ENCODE measurements at regions not wholly inside any gene's neighbourhood (a gene's known extent, or its start where the extent isn't known, plus 50 kb on each side); places are given as distances from the start of the nearest gene placed in this dataset.
"Not testable (repeated sequence)": the region's sequence is repeated elsewhere in the genome, so short reads cannot be mapped to it uniquely, and the experiment has no call there.

DNA sequence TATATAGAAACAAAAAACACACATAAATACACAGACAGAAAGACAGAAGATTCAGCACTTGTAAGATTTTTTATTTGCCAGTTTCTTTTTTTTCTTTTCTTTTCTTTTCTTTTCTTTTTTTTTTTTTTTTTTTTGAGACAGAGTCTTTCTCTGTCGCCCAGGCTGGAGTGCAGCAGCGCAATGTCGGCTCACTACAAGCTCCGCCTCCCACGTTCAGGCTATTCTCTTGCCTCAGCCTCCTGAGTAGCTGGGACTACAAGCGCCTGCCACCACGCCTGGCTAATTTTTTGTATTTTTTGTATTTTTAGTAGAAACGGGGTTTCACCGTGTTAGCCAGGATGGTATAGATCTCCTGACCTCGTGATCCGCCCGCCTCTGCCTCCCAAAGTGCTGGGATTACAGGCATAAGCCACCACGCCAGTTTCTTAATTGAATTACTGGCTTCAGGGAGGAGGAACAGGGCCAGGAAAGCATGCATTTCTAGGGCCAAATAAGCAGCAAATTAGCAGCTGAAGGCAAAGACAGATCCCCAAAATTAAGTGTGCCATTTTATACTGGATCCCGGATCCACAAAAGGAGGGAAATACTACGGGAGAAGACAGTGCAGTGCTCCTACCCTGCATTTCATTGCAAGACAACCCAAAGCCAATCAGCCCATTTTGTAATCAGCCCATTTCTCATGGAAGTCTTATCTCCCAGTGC is 305.6 kb upstream of the CCNH start:
- H3K27me3 ChIP-seq (ENCODE audit: insufficient read depth); POLR2A ChIA-PET; DNase-seq; H3K36me3 ChIP-seq (replicated peaks in 1 of 2; ENCODE audit: control insufficient read depth in 1 of 2, insufficient read depth in 2 of 2, low read length in 1 of 2); H3K79me2 ChIP-seq (ENCODE audit: insufficient read depth); H3K4me3 ChIP-seq (ENCODE audit: low read depth in 2 of 2, low read length in 1 of 2); H3K4me2 ChIP-seq; H3K9me2 ChIP-seq; H2AFZ ChIP-seq (ENCODE audit: low read depth); H3K9ac ChIP-seq; H4K20me1 ChIP-seq (ENCODE audit: insufficient read depth); H3K9me3 ChIP-seq; H3K4me1 ChIP-seq (ENCODE audit: control insufficient read depth in 1 of 2, insufficient read depth in 2 of 2, low read depth in 1 of 2, low read length in 1 of 2); H3F3A ChIP-seq (replicated peaks; ENCODE audit: insufficient read depth): not testable (repeated sequence)
- CTCF ChIA-PET = interaction anchor here (2.5 kb wide), 1 partner anchor 11 kb away, joined by 6 read pairs; no protein-coding TSS in a partner anchor
- 16% methylated on average over 15 of the region's 15 CpGs for WGBS (ENCODE audit: low lambda C conversion rate)
- 0 out of 2 replicates have a peak, but pooled peaks have one; percentile 14 for TF ChIP-seq GATA2 (CRISPR knock-in tag; IDR thresholded peaks at IDR 0.05)
- peak overlapping the region in 1 of 2 experiments; percentile 69; a peak in 1 of 4 replicates for H3K27ac ChIP-seq (ENCODE audit: low read depth in 2 of 2, low read length in 1 of 2)

GRCh38 chr5:87717761-87718160 is 305.0 kb upstream of the CCNH start:
- Histone ChIP-seq H3K36me3 (replicated peaks in 1 of 2; ENCODE audit: control insufficient read depth in 1 of 2, insufficient read depth in 2 of 2, low read length in 1 of 2) (no peaks in the 10 kb centered on the region), H3K27ac (ENCODE audit: low read depth in 2 of 2, low read length in 1 of 2) (peak overlapping the region in 1 of 2 experiments; percentile 69; a peak in 1 of 4 replicates), H3K4me3 (ENCODE audit: low read depth in 2 of 2, low read length in 1 of 2) (no peak overlapping the region), H2AFZ (ENCODE audit: low read depth) (no peak overlapping the region), H3K4me2 (no peak overlapping the region), H3K9me3 (no peaks in the 10 kb centered on the region), H3K27me3 (ENCODE audit: insufficient read depth) (0 out of 2 replicates have a peak, but pooled peaks cover 4% of the 10 kb centered on the region), H3K9ac (no peak overlapping the region), H3F3A (replicated peaks; ENCODE audit: insufficient read depth) (no peaks in the 10 kb centered on the region), H3K9me2 (no peaks in the 10 kb centered on the region), H3K4me1 (ENCODE audit: control insufficient read depth in 1 of 2, insufficient read depth in 2 of 2, low read depth in 1 of 2, low read length in 1 of 2) (no peaks in the 10 kb centered on the region), H4K20me1 (ENCODE audit: insufficient read depth) (no peaks in the 10 kb centered on the region), H3K79me2 (ENCODE audit: insufficient read depth) (no peaks in the 10 kb centered on the region)
- 3% methylated on average over 2 of the region's 2 CpGs for WGBS (ENCODE audit: low lambda C conversion rate)
- CTCF ChIA-PET = no interaction called here
- POLR2A ChIA-PET = no interaction called here
- peak; percentile 16 for DNase-seq
- TF ChIP-seq FOXM1 (IDR thresholded peaks at IDR 0.05; ENCODE audit: low read depth) (no peak), TCF12 (IDR thresholded peaks at IDR 0.05) (0 out of 2 replicates have a peak, but pooled peaks have one; percentile 42), SMC3 (IDR thresholded peaks at IDR 0.05; ENCODE audit: low read depth, low read length) (no peak), GABPA (IDR thresholded peaks at IDR 0.05; ENCODE audit: low read depth) (no peak), POLR2AphosphoS5 (IDR thresholded peaks at IDR 0.05; ENCODE audit: low read depth, low read length) (no peak), NRF1 (IDR thresholded peaks at IDR 0.05; ENCODE audit: low read depth, low read length) (no peak), GATA2 (CRISPR knock-in tag; IDR thresholded peaks at IDR 0.05) (peak; percentile 93), TEAD4 (IDR thresholded peaks at IDR 0.05; ENCODE audit: borderline replicate concordance, insufficient read depth) (peak; percentile 47; the same call in 1 of the 2 replicates), YY1 (IDR thresholded peaks at IDR 0.05; ENCODE audit: low read depth) (no peak), EZH2phosphoT487 (IDR thresholded peaks at IDR 0.05; ENCODE audit: borderline replicate concordance, low read depth) (no peak), RAD21 (IDR thresholded peaks at IDR 0.05; ENCODE audit: low read length) (no peak), FOSL2 (IDR thresholded peaks at IDR 0.05; ENCODE audit: borderline replicate concordance, low read depth) (no peak), RXRA (IDR thresholded peaks at IDR 0.05; ENCODE audit: borderline replicate concordance, low read depth) (no peak), RFX5 (IDR thresholded peaks at IDR 0.05; ENCODE audit: low read length) (no peak), ELF1 (IDR thresholded peaks at IDR 0.05) (no peak), MAX (IDR thresholded peaks at IDR 0.05; ENCODE audit: low read depth) (no peak), FOXJ3 (CRISPR knock-in tag; IDR thresholded peaks at IDR 0.05) (no peak), CTCF (IDR thresholded peaks at IDR 0.05) (no peak), USF1 (IDR thresholded peaks at IDR 0.05; ENCODE audit: borderline replicate concordance, low read depth) (no peak), CHD2 (IDR thresholded peaks at IDR 0.05; ENCODE audit: low read length, partially characterized antibody) (peak; percentile 71)
- TF ChIP-seq, protein P1, sequence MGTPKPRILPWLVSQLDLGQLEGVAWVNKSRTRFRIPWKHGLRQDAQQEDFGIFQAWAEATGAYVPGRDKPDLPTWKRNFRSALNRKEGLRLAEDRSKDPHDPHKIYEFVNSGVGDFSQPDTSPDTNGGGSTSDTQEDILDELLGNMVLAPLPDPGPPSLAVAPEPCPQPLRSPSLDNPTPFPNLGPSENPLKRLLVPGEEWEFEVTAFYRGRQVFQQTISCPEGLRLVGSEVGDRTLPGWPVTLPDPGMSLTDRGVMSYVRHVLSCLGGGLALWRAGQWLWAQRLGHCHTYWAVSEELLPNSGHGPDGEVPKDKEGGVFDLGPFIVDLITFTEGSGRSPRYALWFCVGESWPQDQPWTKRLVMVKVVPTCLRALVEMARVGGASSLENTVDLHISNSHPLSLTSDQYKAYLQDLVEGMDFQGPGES (IDR thresholded peaks at IDR 0.05; ENCODE audit: low read depth, low read length) = no peak

All from SK-N-SH (cell line).